ENCODE measurements at regions not wholly inside any gene's neighbourhood (a gene's known extent, or its start where the extent isn't known, plus 50 kb on each side); places are given as distances from the start of the nearest gene placed in this dataset.

- no peaks in the 10 kb centered on the region for H3K4me1 Mint-ChIP-seq (ENCODE audit: low read depth)
- H3K9me3 Mint-ChIP-seq: no peaks in the 10 kb centered on the region
- DNase-seq (no peak), ATAC-seq (no peak)
- ChIA-PET CTCF (interaction anchor here (1.2 to 2.2 kb wide), 2 partner anchors 11 to 177 kb away, joined by 4 to 8 read pairs; no protein-coding TSS in a partner anchor), POLR2A (interaction anchor here (0.8 kb wide), 1 partner anchor 160 kb away, joined by 3 read pairs; no protein-coding TSS in a partner anchor)
- H3K27ac Mint-ChIP-seq: no peak overlapping the region
- no peak overlapping the region for H3K4me3 Mint-ChIP-seq
- H3K36me3 Mint-ChIP-seq (ENCODE audit: low read depth): no peaks in the 10 kb centered on the region
- intact Hi-C loops (cut with micrococcal nuclease): no loop called here
- no peaks in the 10 kb centered on the region for H3K27me3 Mint-ChIP-seq
- TF ChIP-seq CTCF (IDR thresholded peaks at IDR 0.05): no peak
These were observed 144.3 kb upstream of the MLN start for GRCh38 chr6:33947916-33948594.

GRCh38 chr6:33947047-33947446 is 143.2 kb upstream of the MLN start:
- no peaks in the 10 kb centered on the region for H3K36me3 Mint-ChIP-seq (ENCODE audit: low read depth)
- H3K4me1 Mint-ChIP-seq (ENCODE audit: low read depth): no peaks in the 10 kb centered on the region
- POLR2A ChIA-PET: no interaction called here
- H3K9me3 Mint-ChIP-seq: no peaks in the 10 kb centered on the region
- H3K27ac Mint-ChIP-seq: no peak overlapping the region
- ATAC-seq (no peak), DNase-seq (no peak)
- H3K4me3 Mint-ChIP-seq: no peak overlapping the region
- TF ChIP-seq CTCF (IDR thresholded peaks at IDR 0.05): no peak
- no peaks in the 10 kb centered on the region for H3K27me3 Mint-ChIP-seq
- intact Hi-C loops (cut with micrococcal nuclease): no loop called here
- CTCF ChIA-PET: interaction anchor here (1.2 to 2.2 kb wide), 2 partner anchors 12 to 176 kb away, joined by 4 to 8 read pairs; no protein-coding TSS in a partner anchor

GRCh38 chr6:33945931-33946330 is 142.1 kb upstream of the MLN start:
- TF ChIP-seq CTCF (IDR thresholded peaks at IDR 0.05): no peak
- H3K9me3 Mint-ChIP-seq: no peaks in the 10 kb centered on the region
- ChIA-PET POLR2A (no interaction called here), CTCF (interaction anchor here (0.7 kb wide), 1 partner anchor 1327 kb away, joined by 3 read pairs; no protein-coding TSS in a partner anchor)
- no peaks in the 10 kb centered on the region for H3K36me3 Mint-ChIP-seq (ENCODE audit: low read depth)
- no peak overlapping the region for H3K4me3 Mint-ChIP-seq
- H3K27me3 Mint-ChIP-seq: no peaks in the 10 kb centered on the region
- H3K27ac Mint-ChIP-seq: no peak overlapping the region
- intact Hi-C loops (cut with micrococcal nuclease): no loop called here
- ATAC-seq (no peak), DNase-seq (no peak)
- H3K4me1 Mint-ChIP-seq (ENCODE audit: low read depth): no peaks in the 10 kb centered on the region

GRCh38 chr6:33944686-33945411 is 141.0 kb upstream of the MLN start:
- no peaks in the 10 kb centered on the region for H3K36me3 Mint-ChIP-seq (ENCODE audit: low read depth)
- H3K27ac Mint-ChIP-seq: no peak overlapping the region
- no peaks in the 10 kb centered on the region for H3K9me3 Mint-ChIP-seq
- CTCF ChIA-PET: interaction anchor here (0.7 to 1.3 kb wide), 2 partner anchors 209 to 1328 kb away, joined by 3 read pairs; no protein-coding TSS in a partner anchor
- no peak for TF ChIP-seq CTCF (IDR thresholded peaks at IDR 0.05)
- intact Hi-C loops (cut with micrococcal nuclease): no loop called here
- H3K4me3 Mint-ChIP-seq: no peak overlapping the region
- POLR2A ChIA-PET: no interaction called here
- ATAC-seq: no peak
- no peaks in the 10 kb centered on the region for H3K27me3 Mint-ChIP-seq
- H3K4me1 Mint-ChIP-seq (ENCODE audit: low read depth): no peaks in the 10 kb centered on the region
- DNase-seq: no peak

- Mint-ChIP-seq H3K27ac (no peak overlapping the region), H3K36me3 (ENCODE audit: low read depth) (no peaks in the 10 kb centered on the region), H3K9me3 (no peaks in the 10 kb centered on the region), H3K27me3 (no peaks in the 10 kb centered on the region), H3K4me3 (no peak overlapping the region), H3K4me1 (ENCODE audit: low read depth) (peaks cover 3% of the 10 kb centered on the region)
- DNase-seq (no peak), ATAC-seq (no peak)
- intact Hi-C loops (cut with micrococcal nuclease): no loop called here
- CTCF ChIA-PET: no interaction called here
- TF ChIP-seq CTCF (IDR thresholded peaks at IDR 0.05): no peak
- POLR2A ChIA-PET: interaction anchor here (0.5 kb wide), 1 partner anchor 14 kb away, joined by 3 read pairs; no protein-coding TSS in a partner anchor
These were observed 133.1 kb upstream of the MLN start for GRCh38 chr6:33936886-33937285.
